ENCODE measurements at regions not wholly inside any gene's neighbourhood (a gene's known extent, or its start where the extent isn't known, plus 50 kb on each side); places are given as distances from the start of the nearest gene placed in this dataset.

DNA sequence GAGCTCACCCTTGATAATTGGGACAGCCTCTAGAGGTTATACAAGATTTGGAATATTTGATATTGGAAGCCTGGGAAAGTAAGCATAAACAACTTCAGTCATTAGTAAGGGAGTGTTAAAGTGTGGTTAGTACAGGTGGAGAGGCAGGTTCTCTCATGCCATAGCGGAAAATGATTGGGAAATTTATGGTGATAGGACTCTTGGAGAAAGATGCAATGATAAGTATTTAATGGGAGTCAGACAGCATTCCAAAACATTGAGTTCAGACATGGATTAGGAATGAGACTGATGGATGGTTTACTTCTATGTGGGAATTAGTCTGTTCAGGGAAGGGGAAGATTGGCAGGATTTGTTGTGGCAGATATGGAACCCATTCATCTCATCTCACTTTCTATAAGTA lies 152.7 kb downstream of the MCHR2 start:
- DNase-seq (ENCODE audit: low spot score) (no peak), FAIRE-seq (no peak), ATAC-seq (no peak)
- ChIA-PET CTCF (ENCODE audit: low intra/inter-chr PET ratio, low total read pairs) (no interaction called here), POLR2A (no interaction called here)
- no peak overlapping the region for H3K9ac ChIP-seq (ENCODE audit: insufficient read depth, low read depth, low read length)
- intact Hi-C loops (cut with micrococcal nuclease; ENCODE audit: unreplicated experiment), result no loop called here
- no peaks in the 10 kb centered on the region for H3K9me3 ChIP-seq (ENCODE audit: low read length)
- TF ChIP-seq ATF7 (IDR thresholded peaks at IDR 0.05) (no peak), ATF7 (CRISPR knock-in tag; IDR thresholded peaks at IDR 0.05) (no peak), ZFP90 (CRISPR knock-in tag; IDR thresholded peaks at IDR 0.05; ENCODE audit: borderline replicate concordance) (no peak), TSC22D2 (CRISPR knock-in tag; IDR thresholded peaks at IDR 0.05; ENCODE audit: borderline replicate concordance) (no peak), SOX13 (IDR thresholded peaks at IDR 0.05) (no peak), SOX13 (CRISPR knock-in tag; conservative IDR thresholded peaks at IDR 0.05 in 1 of 2, IDR thresholded peaks at IDR 0.05 in 1 of 2) (no peak), STAT5B (CRISPR knock-in tag; IDR thresholded peaks at IDR 0.05) (no peak), CREB3 (CRISPR knock-in tag; IDR thresholded peaks at IDR 0.05) (no peak), ZKSCAN5 (CRISPR knock-in tag; IDR thresholded peaks at IDR 0.05) (no peak), SKIL (CRISPR knock-in tag; IDR thresholded peaks at IDR 0.05; ENCODE audit: borderline replicate concordance) (no peak), ZNF367 (CRISPR knock-in tag; IDR thresholded peaks at IDR 0.05; ENCODE audit: borderline replicate concordance) (no peak), HNRNPLL (IDR thresholded peaks at IDR 0.05; ENCODE audit: low read depth, low read length, poor library complexity, severe bottlenecking) (no peak), HINFP (CRISPR knock-in tag; IDR thresholded peaks at IDR 0.05; ENCODE audit: low read depth) (no peak), RBM39 (IDR thresholded peaks at IDR 0.05; ENCODE audit: low read depth, low read length, poor library complexity, severe bottlenecking) (no peak), U2AF2 (IDR thresholded peaks at IDR 0.05; ENCODE audit: low read depth, low read length) (no peak), ATF1 (CRISPR knock-in tag; IDR thresholded peaks at IDR 0.05) (no peak), HNRNPH1 (optimal IDR thresholded peaks at IDR 0.05; ENCODE audit: low read depth, low read length) (no peak), ZSCAN22 (CRISPR knock-in tag; IDR thresholded peaks at IDR 0.05) (no peak), ZFP36 (IDR thresholded peaks at IDR 0.05; ENCODE audit: borderline replicate concordance, low read depth, low read length, partially characterized antibody) (no peak)
- no peaks in the 10 kb centered on the region for H3K36me3 ChIP-seq (replicated peaks in 1 of 2; ENCODE audit: control insufficient read depth in 1 of 2, insufficient read depth in 2 of 2, low read length in 2 of 2)
- no peak overlapping the region for H3K4me2 ChIP-seq (ENCODE audit: low read depth, low read length)
- BruUV-seq (replicated peaks), result no TSS peak
- WGBS (ENCODE audit: low lambda C conversion rate), result 0% methylated on average over 1 of the region's 1 CpG
- no peak overlapping the region for H3K4me3 ChIP-seq (replicated peaks in 1 of 3; ENCODE audit: insufficient read depth in 1 of 3, low read depth in 2 of 3, low read length in 3 of 3)
- H2AFZ ChIP-seq (ENCODE audit: low read length), result no peak overlapping the region
- 0 out of 5 replicates have a peak, but pooled peaks cover 0 to 3% of the 10 kb centered on the region in 2 experiments for H3K27me3 ChIP-seq (ENCODE audit: control insufficient read depth in 1 of 2, insufficient read depth in 2 of 2, low read length in 2 of 2)
- H3K4me1 ChIP-seq (ENCODE audit: insufficient read depth, low read length), result no peaks in the 10 kb centered on the region
- in situ Hi-C loops (cut with HindIII; ENCODE audit: extremely low pct_ligation_motif_present, low pct_unique_long_range_greater_than_20kb), result no loop called here
- H3K27ac ChIP-seq (ENCODE audit: extremely low read length, insufficient read depth, low read length), result no peak overlapping the region
- no peaks in the 10 kb centered on the region for H4K20me1 ChIP-seq (ENCODE audit: insufficient read depth, low read length)
- no peaks in the 10 kb centered on the region for H3K79me2 ChIP-seq (ENCODE audit: insufficient read depth, low read length)
